ENCODE measurements at regions not wholly inside any gene's neighbourhood (a gene's known extent, or its start where the extent isn't known, plus 50 kb on each side); places are given as distances from the start of the nearest gene placed in this dataset.

GRCh38 chr11:11710556-11710955 lies 88.8 kb upstream of the GALNT18 start:
- no peak for DNase-seq (ENCODE audit: low read depth)
- no peak overlapping the region for H3K4me3 ChIP-seq (ENCODE audit: low read depth, low read length)
- TF ChIP-seq CTCF (IDR thresholded peaks at IDR 0.05; ENCODE audit: low read depth, low read length), result no peak
- TF ChIP-seq MYC (IDR thresholded peaks at IDR 0.05; ENCODE audit: low read depth, low read length), result no peak
- TF ChIP-seq MAX (IDR thresholded peaks at IDR 0.05; ENCODE audit: low read depth, low read length), result no peak
- TF ChIP-seq POLR2A (IDR thresholded peaks at IDR 0.05; ENCODE audit: extremely low read depth, insufficient read length), result no peak

GRCh38 chr11:11709447-11710239 lies 87.8 kb upstream of the GALNT18 start:
- no peak for DNase-seq (ENCODE audit: low read depth)
- H3K4me3 ChIP-seq (ENCODE audit: low read depth, low read length), result no peak overlapping the region
- TF ChIP-seq MYC (IDR thresholded peaks at IDR 0.05; ENCODE audit: low read depth, low read length), result no peak
- TF ChIP-seq CTCF (IDR thresholded peaks at IDR 0.05; ENCODE audit: low read depth, low read length), result no peak
- TF ChIP-seq MAX (IDR thresholded peaks at IDR 0.05; ENCODE audit: low read depth, low read length), result no peak
- no peak for TF ChIP-seq POLR2A (IDR thresholded peaks at IDR 0.05; ENCODE audit: extremely low read depth, insufficient read length)

GRCh38 chr11:11708256-11708655 lies 86.5 kb upstream of the GALNT18 start:
- H3K4me3 ChIP-seq (ENCODE audit: low read depth, low read length), result no peak overlapping the region
- DNase-seq (ENCODE audit: low read depth), result no peak
- TF ChIP-seq POLR2A (IDR thresholded peaks at IDR 0.05; ENCODE audit: extremely low read depth, insufficient read length) (no peak), CTCF (IDR thresholded peaks at IDR 0.05; ENCODE audit: low read depth, low read length) (no peak), MAX (IDR thresholded peaks at IDR 0.05; ENCODE audit: low read depth, low read length) (no peak), MYC (IDR thresholded peaks at IDR 0.05; ENCODE audit: low read depth, low read length) (no peak)

GRCh38 chr11:11706028-11706427 lies 84.2 kb upstream of the GALNT18 start:
- no peak for DNase-seq (ENCODE audit: low read depth)
- H3K4me3 ChIP-seq (ENCODE audit: low read depth, low read length), result no peak overlapping the region

GRCh38 chr11:11703885-11704284 lies 82.1 kb upstream of the GALNT18 start:
- H3K4me3 ChIP-seq (ENCODE audit: low read depth, low read length), result no peak overlapping the region
- TF ChIP-seq POLR2A (IDR thresholded peaks at IDR 0.05; ENCODE audit: extremely low read depth, insufficient read length) (no peak), MYC (IDR thresholded peaks at IDR 0.05; ENCODE audit: low read depth, low read length) (no peak), CTCF (IDR thresholded peaks at IDR 0.05; ENCODE audit: low read depth, low read length) (no peak), MAX (IDR thresholded peaks at IDR 0.05; ENCODE audit: low read depth, low read length) (no peak)
- DNase-seq (ENCODE audit: low read depth), result no peak

More at GRCh38 chr11:11706028-11706427, 84.2 kb upstream of the GALNT18 start:
- TF ChIP-seq POLR2A (IDR thresholded peaks at IDR 0.05; ENCODE audit: extremely low read depth, insufficient read length) (no peak), CTCF (IDR thresholded peaks at IDR 0.05; ENCODE audit: low read depth, low read length) (no peak), MYC (IDR thresholded peaks at IDR 0.05; ENCODE audit: low read depth, low read length) (no peak), MAX (IDR thresholded peaks at IDR 0.05; ENCODE audit: low read depth, low read length) (no peak)
